RWPE1 (cell line): ENCODE measurements at regions not wholly inside any gene's neighbourhood (a gene's known extent, or its start where the extent isn't known, plus 50 kb on each side); places are given as distances from the start of the nearest gene placed in this dataset.

Source experiments
- CTCF ChIA-PET: fragments of 350-600 bp; sonication (Branson Sonifier 250); formaldehyde crosslinking; extraction: SDS; loops from one replicate; lab custom pipeline; 2021; lab: Yijun Ruan, JAX
- POLR2A ChIA-PET: fragments of 400-600 bp; formaldehyde crosslinking; extraction: SDS; loops from one replicate; lab custom pipeline; 2020; ENCODE audit warnings: antibody characterized with exemption; ENCODE audit not compliant: low non-redundant PET; lab: Yijun Ruan, JAX
- DNase-seq: peaks from one replicate; pipeline ENCODE4 v3.0.0; 2012; ENCODE audit warnings: low spot score
- H3K27ac ChIP-seq: fragments of 450-650 bp; 2 replicates; pipeline ENCODE4 v1.5.1; 2017
- CTCF ChIP-seq: fragments of 450-650 bp; conservative IDR thresholded peaks from 2 replicates; pipeline ENCODE4 v1.5.1; 2017; ENCODE audit warnings: low read depth, mild to moderate bottlenecking

DNA sequence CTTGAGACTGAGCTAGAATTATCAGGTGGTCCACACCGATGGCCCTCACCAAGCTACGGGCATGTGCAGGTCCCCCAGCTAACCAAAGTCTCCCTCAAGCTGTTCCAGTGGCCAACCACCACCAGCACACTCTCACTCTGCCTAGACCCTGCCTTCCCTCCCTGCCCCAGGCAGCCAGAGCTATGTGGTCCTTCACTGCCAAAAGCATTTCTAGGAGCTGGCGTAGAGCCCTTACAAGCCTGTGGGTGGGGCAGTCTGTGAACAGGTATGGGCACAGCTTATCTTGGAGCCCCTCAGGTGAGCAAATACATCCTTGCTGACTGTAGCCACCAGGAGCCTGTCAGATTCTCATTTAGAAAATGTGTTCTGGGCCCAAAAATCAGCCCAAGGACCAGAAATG is 159.8 kb upstream of the PPP2R3A start:
- ChIA-PET CTCF (no interaction called here), POLR2A (no interaction called here)
- no peak overlapping the region for H3K27ac ChIP-seq
- no peak for DNase-seq
- TF ChIP-seq CTCF = no peak

DNA sequence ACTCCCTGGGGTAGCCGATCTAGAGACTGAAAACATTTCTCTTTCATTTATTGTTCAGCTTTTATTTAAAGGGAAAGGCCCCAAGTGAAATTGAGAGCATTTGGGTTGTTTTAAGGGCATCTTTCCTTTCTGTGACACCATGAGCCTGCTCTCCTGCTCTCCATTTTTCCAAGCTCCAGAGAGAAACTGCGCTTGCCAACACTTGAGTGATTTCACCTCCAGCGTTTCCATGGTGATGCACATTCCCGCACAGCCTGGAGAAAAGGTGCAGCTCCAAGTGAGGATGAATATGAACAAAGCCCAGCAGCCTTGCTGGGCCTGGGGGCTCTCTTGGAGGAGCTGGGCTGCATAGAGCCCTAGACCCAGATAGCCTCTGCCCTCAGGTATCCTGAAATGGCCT is 159.2 kb upstream of the PPP2R3A start:
- DNase-seq = no peak
- POLR2A ChIA-PET = no interaction called here
- no peak for TF ChIP-seq CTCF
- no peak overlapping the region for H3K27ac ChIP-seq
- CTCF ChIA-PET = no interaction called here

- H3K27ac ChIP-seq = no peak overlapping the region
- DNase-seq = no peak
- ChIA-PET CTCF (no interaction called here), POLR2A (no interaction called here)
- TF ChIP-seq CTCF = no peak
Measured at GRCh38 chr3:135807879-135808278, 157.6 kb upstream of the PPP2R3A start.

DNA sequence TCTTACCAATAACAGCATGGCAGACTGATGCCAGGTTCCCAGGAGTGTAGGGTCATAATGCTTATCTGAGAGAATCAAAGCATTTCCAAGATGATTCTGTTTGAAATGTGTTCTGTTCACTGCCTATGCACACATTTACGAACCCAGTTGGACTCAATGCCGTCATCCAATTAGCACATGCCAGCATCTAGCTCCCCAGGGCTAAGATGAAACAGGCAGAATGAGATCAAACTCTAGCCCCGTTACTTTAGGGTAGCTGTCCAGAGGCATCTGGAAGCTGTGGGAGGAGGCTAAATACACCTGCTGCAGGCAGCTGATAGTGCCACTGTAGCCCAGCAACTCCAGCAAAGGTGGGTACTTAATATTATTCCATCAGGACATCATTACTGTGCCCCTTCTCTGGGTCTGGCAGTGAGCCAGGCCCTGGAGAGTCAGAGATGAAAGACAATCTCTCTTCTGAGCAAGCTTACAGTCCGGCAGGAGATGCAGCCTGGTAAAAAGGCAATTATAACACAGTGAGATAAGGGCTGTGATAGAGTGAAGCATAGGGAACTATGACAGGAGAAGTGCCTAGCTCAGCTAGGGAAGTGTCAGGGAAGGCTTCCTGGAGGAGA is 156.4 kb upstream of the PPP2R3A start:
- no peak for DNase-seq
- POLR2A ChIA-PET = no interaction called here
- no peak for TF ChIP-seq CTCF
- CTCF ChIA-PET = interaction anchor here (0.6 kb wide), 1 partner anchor 1054 kb away, joined by 4 read pairs; no protein-coding TSS in a partner anchor
- no peak overlapping the region for H3K27ac ChIP-seq

DNA sequence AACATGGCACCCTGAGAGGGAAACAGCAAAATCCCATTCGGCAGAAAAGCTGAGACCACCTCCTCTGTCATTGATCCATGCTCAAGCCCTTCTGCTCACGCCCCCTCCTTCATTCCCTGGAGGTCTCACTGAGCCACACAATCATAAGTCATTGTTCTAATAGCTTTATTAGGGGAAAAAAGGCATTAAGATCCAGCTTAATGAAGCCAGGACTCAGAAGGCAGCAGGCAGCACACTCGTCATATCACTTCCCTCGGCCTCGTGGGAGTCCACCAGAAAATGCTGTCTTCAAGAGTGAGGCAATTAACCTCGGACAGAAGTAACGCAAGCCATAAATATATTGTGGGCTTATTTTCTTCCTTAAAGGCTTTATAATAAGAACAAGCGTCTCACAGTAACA is 153.9 kb upstream of the PPP2R3A start:
- no peak for TF ChIP-seq CTCF
- H3K27ac ChIP-seq = no peak overlapping the region
- ChIA-PET CTCF (no interaction called here), POLR2A (no interaction called here)
- no peak for DNase-seq

- ChIA-PET CTCF (no interaction called here), POLR2A (no interaction called here)
- TF ChIP-seq CTCF = no peak
- DNase-seq = no peak
- no peak overlapping the region for H3K27ac ChIP-seq
Measured at GRCh38 chr3:135812057-135812456, 153.5 kb upstream of the PPP2R3A start.
